Neural cell (in vitro differentiated cells): ENCODE measurements at regions not wholly inside any gene's neighbourhood (a gene's known extent, or its start where the extent isn't known, plus 50 kb on each side); places are given as distances from the start of the nearest gene placed in this dataset.

Experiments
- H2AFZ ChIP-seq: fragments of 200-600, 300-800 bp; sonication (generic), shearing (Covaris generic); 2 replicates; pipeline ENCODE4 v1.6.0; 2014; ENCODE audit warnings: low read depth, mild to moderate bottlenecking, antibody characterized with exemption, low read length, moderate library complexity
- H3F3A ChIP-seq: fragments of 200-600 bp; shearing (Covaris generic); 2 replicates; pipeline ENCODE4 v1.6.1; 2016; ENCODE audit warnings: mild to moderate bottlenecking, moderate library complexity, mixed read lengths, antibody characterized with exemption, low read length; ENCODE audit not compliant: insufficient read depth, poor library complexity, severe bottlenecking
- H3K27ac ChIP-seq: fragments of 200-600, 300-800 bp; sonication (generic), shearing (Covaris generic); 2 replicates; pipeline ENCODE4 v1.5.1; 2014; ENCODE audit warnings: mild to moderate bottlenecking, low read length, moderate library complexity
- H3K27me3 ChIP-seq: fragments of 300-800, 200-600 bp; sonication (generic), shearing (Covaris generic); 2 replicates; pipeline ENCODE4 v1.6.0; 2014; ENCODE audit warnings: mild to moderate bottlenecking, low read depth, low read length, moderate library complexity; ENCODE audit not compliant: insufficient read depth
- H3K36me3 ChIP-seq: fragments of 300-800, 200-600 bp; sonication (generic), shearing (Covaris generic); 2 replicates; pipeline ENCODE4 v1.5.1; 2014; ENCODE audit warnings: mild to moderate bottlenecking, antibody characterized with exemption, low read length, moderate library complexity; ENCODE audit not compliant: insufficient read depth
- H3K4me2 ChIP-seq: fragments of 300-800, 200-600 bp; sonication (generic), shearing (Covaris generic); 2 replicates; pipeline ENCODE4 v1.6.0; 2014; ENCODE audit warnings: mild to moderate bottlenecking, low read length
- H3K4me3 ChIP-seq: fragments of 300-800, 200-600 bp; sonication (generic), shearing (Covaris generic); 2 replicates; pipeline ENCODE4 v1.5.1; 2014; ENCODE audit warnings: mild to moderate bottlenecking, low read length, moderate library complexity
- H3K79me2 ChIP-seq: fragments of 200-600 bp; shearing (Covaris generic); replicated peaks from 2 replicates; pipeline ENCODE4 v1.6.0; 2014; ENCODE audit warnings: mild to moderate bottlenecking, low read length, moderate library complexity; ENCODE audit not compliant: insufficient read depth
- H3K9ac ChIP-seq: fragments of 300-800, 200-600 bp; sonication (generic), shearing (Covaris generic); 2 replicates; pipeline ENCODE4 v1.6.1; 2016; ENCODE audit warnings: mild to moderate bottlenecking, low read length, mixed read lengths
- H3K9me2 ChIP-seq: fragments of 200-600 bp; shearing (Covaris generic); 2 replicates; pipeline ENCODE4 v1.6.1; 2016; ENCODE audit warnings: mild to moderate bottlenecking, low read length, mixed read lengths; ENCODE audit not compliant: insufficient read depth
- H3K9me3 ChIP-seq: fragments of 200-600, 300-800 bp; sonication (generic), shearing (Covaris generic); 2 replicates; pipeline ENCODE4 v1.6.1; 2016; ENCODE audit warnings: mild to moderate bottlenecking, mixed run types, low read length, moderate library complexity, mixed read lengths
- H4K20me1 ChIP-seq: fragments of 200-600 bp; shearing (Covaris generic); 2 replicates; pipeline ENCODE4 v1.6.1; 2016; ENCODE audit warnings: mild to moderate bottlenecking, mixed run types; ENCODE audit not compliant: insufficient read depth
- CTCF ChIP-seq: fragments of 450-650 bp; IDR thresholded peaks from 2 replicates; pipeline ENCODE4 v1.5.1; 2014; ENCODE audit warnings: antibody characterized with exemption, mild to moderate bottlenecking, moderate library complexity; ENCODE audit not compliant: poor library complexity, severe bottlenecking
- EP300 ChIP-seq: fragments of 450-650 bp; conservative IDR thresholded peaks from 2 replicates; pipeline ENCODE4 v1.6.1; 2014; ENCODE audit warnings: antibody characterized with exemption, mild to moderate bottlenecking, moderate library complexity; ENCODE audit not compliant: poor library complexity, severe bottlenecking
- EZH2 ChIP-seq: fragments of 200-600, 300-800 bp; shearing (Covaris generic), sonication (generic); IDR thresholded peaks from 2 replicates; pipeline ENCODE4 v1.6.1; 2014; ENCODE audit warnings: antibody characterized with exemption, low read length, borderline replicate concordance, mild to moderate bottlenecking; ENCODE audit not compliant: insufficient read depth, poor library complexity, severe bottlenecking
- MXI1 ChIP-seq: fragments of 450-650 bp; conservative IDR thresholded peaks from 2 replicates; pipeline ENCODE4 v1.6.1; 2014; ENCODE audit warnings: antibody characterized with exemption, mild to moderate bottlenecking; ENCODE audit not compliant: poor library complexity, severe bottlenecking
- POLR2AphosphoS5 ChIP-seq: IDR thresholded peaks from 2 replicates; pipeline ENCODE4 v1.6.1; 2012
- RAD21 ChIP-seq: fragments of 450-650 bp; conservative IDR thresholded peaks from 2 replicates; pipeline ENCODE4 v1.6.1; 2014; ENCODE audit warnings: antibody characterized with exemption, mild to moderate bottlenecking, moderate library complexity
- REST ChIP-seq: IDR thresholded peaks from 2 replicates; pipeline ENCODE4 v1.6.1; 2012; ENCODE audit warnings: borderline replicate concordance
- SMC3 ChIP-seq: fragments of 450-650 bp; conservative IDR thresholded peaks from 2 replicates; pipeline ENCODE4 v1.6.1; 2014; ENCODE audit warnings: antibody characterized with exemption, mild to moderate bottlenecking, moderate library complexity; ENCODE audit not compliant: poor library complexity
- TAF1 ChIP-seq: IDR thresholded peaks from 2 replicates; pipeline ENCODE4 v1.6.1; 2012; ENCODE audit warnings: low read depth

- peak overlapping the region; percentile 4 for H3K4me2 ChIP-seq
- H3K9ac ChIP-seq = no peak overlapping the region
- no peak overlapping the region for H2AFZ ChIP-seq
- H4K20me1 ChIP-seq = no peaks in the 10 kb centered on the region
- H3K79me2 ChIP-seq = peaks cover 79% of the 10 kb centered on the region
- H3K27ac ChIP-seq = no peak overlapping the region
- no peaks in the 10 kb centered on the region for H3F3A ChIP-seq
- H3K36me3 ChIP-seq = no peaks in the 10 kb centered on the region
- H3K27me3 ChIP-seq = no peaks in the 10 kb centered on the region
- no peaks in the 10 kb centered on the region for H3K9me2 ChIP-seq
- no peak overlapping the region for H3K4me3 ChIP-seq
- no peaks in the 10 kb centered on the region for H3K9me3 ChIP-seq
- TF ChIP-seq REST (no peak), SMC3 (no peak), MXI1 (no peak), EZH2 (no peak), POLR2AphosphoS5 (no peak), EP300 (peak; percentile 61)
Measured at GRCh38 chr11:16596231-16596630, 142.2 kb upstream of the C11orf58 start.

GRCh38 chr11:16591157-16591556, 147.3 kb upstream of the C11orf58 start:
- Histone ChIP-seq H2AFZ (no peak overlapping the region), H3F3A (no peaks in the 10 kb centered on the region), H3K79me2 (peaks cover 66% of the 10 kb centered on the region), H3K4me3 (no peak overlapping the region), H3K9ac (no peak overlapping the region), H4K20me1 (no peaks in the 10 kb centered on the region), H3K9me2 (no peaks in the 10 kb centered on the region), H3K27ac (no peak overlapping the region), H3K4me2 (no peak overlapping the region), H3K27me3 (no peaks in the 10 kb centered on the region), H3K36me3 (no peaks in the 10 kb centered on the region), H3K9me3 (no peaks in the 10 kb centered on the region)
- no peak for TF ChIP-seq RAD21
- no peak for TF ChIP-seq TAF1
- no peak for TF ChIP-seq SMC3
- no peak for TF ChIP-seq CTCF
- no peak for TF ChIP-seq MXI1
- no peak for TF ChIP-seq EP300
- no peak for TF ChIP-seq REST
- no peak for TF ChIP-seq POLR2AphosphoS5
- no peak for TF ChIP-seq EZH2
